Limb (tissue), 2 donors: ENCODE measurements at regions not wholly inside any gene's neighbourhood (a gene's known extent, or its start where the extent isn't known, plus 50 kb on each side); places are given as distances from the start of the nearest gene placed in this dataset.

ENCODE experiments used
- DNase-seq, 2 donors: peaks; one replicate each; pipeline ENCODE4 v3.0.0-alpha.2; 2016; ENCODE audit errors: extremely low spot score in 2 of 2

DNA sequence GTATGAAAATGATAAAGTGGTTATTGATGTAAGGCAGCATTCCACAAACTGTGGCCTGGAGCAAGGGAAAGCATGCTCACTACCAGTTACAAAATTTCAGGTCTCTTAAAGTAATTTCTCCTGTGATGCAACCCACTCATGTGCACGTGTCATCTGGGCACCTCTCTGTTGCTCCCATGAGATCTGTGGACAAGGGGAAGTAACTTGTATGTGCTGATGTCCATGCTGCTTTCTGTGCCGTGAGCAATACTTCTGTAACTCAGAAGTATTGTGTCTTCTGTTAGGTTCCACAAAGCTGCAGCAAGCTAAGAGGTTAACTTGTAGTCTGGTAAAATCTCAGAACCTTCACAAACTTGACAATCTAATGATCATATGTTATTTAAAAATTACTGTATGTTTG lies 930.0 kb upstream of the SLITRK6 start:
- DNase-seq = no peak

DNA sequence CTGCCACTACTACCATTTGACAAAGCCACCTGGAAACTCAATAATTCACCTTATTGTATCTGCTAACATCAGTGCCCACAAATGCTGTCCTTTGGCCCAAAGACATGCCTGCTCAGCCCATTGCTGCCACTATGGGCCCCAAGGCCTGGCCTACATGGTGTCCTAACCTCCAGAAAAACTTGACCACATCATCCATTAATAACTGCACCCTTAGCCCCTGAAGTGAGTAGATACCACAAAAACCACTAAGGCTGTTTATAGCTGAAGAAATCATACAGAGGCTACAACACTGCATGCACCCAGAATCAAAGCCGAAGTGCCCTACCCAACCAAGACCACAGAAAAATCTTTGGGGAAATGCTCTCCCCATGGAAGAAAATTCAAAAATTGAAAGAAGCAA lies 932.8 kb upstream of the SLITRK6 start:
- DNase-seq = no peak

DNA sequence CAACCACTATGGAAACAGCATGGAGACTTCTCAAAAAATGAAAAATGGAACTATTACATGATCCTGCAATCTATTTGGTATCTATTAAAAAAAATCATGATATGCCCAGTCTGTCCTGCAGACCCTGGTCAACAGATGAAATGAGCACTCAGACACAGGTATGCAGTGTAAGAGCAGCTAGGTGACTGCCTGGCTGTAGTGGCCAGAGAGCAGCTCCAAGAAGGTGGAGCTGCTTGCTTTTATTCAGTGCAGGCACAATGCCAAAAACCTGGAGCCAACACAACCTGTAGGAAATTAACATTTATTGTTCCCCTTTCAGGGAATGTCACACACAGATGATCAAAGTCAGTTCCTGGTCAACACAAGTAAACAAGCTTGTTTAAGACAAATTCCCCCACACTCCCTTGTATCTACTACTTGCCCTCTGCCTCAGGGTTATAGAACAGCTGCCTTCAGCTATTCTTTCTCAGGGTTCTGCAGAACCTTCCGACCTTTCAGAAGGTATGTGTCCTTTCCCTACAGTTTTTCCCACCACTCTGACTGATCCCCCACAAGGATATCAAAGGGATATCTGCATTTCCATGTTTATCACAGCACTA lies 933.7 kb upstream of the SLITRK5 start:
- DNase-seq = no peak

DNA sequence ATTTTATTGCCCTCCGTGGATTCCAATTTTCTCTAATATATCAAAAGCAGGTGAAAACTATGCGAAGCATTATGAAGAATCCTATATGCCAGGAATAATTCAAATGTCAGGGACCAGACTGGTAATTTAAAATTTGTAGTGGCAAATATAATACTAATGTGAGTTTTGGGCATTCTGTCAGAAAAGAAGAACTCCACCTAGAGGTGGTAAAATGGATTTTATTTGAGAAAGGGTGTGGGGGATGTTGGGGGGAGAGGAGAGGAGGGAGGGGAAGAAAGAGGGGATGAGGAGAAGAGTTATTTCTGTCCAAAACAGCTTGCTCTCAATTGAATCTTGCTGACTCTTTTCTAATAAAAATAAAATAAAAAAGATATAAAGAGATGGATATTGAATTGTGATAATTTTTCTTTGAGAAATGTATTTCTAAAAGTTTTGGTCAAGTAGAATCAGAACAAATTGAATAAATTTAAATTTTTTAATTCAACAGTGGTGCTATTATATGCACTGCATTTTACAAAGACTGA lies 929.3 kb upstream of the SLITRK5 start:
- no peak for DNase-seq

DNA sequence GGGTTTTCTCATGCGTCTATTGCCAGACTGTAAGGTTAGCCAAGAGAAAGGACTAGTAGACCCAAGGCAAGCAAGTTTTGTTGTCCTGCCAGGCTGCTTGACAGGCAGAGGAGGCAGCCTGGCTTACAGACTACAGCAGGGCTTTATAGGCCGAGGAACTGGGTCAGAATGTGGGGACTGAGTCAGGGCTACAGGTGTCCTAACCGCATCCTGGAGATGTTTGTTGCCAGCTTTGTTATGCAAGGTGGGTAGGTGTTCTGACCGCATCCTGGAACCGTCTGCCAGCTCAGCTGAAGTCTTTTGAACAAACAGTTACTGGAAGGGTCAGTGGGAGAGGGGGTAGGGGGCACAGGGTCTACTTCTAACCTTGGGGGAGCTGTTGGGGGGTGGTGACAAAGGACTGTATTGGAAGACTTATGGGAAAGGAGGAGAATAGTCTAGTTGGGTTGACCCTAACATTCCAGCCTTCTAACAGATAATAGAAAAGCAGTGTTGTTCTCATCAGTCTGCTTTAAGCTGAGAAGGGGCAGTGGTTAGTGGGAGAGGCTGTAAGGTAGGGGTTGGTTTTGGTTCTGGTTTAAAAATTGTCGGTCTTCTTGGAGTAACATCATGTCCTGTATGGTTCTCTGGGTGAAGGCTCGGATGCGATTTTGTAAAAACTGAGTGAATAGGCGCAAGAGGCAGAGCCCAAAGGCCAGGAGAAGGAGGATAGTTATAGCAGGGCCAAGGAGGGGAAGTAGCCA lies 913.8 kb upstream of the SLITRK5 start:
- DNase-seq = no peak

DNA sequence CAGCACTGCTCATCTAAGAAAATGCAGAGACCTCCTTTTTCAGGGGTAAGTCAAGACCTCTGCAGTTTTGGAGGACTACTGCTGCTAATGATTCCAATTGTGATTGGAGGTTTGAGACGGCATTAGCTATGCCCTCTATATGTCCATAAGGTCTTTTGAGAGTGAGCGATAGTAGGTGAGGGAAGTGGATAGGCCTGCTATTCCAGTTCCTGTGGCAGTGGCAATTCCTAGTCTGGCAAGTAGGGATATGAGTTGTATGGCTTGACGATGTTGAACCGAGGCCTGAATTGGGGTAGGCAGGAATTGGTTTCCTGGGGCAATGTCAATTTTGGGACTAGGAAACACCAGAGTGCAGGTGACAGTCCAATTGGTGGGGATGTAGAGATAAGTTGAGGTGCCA lies 913.1 kb upstream of the SLITRK5 start:
- DNase-seq = no peak

DNA sequence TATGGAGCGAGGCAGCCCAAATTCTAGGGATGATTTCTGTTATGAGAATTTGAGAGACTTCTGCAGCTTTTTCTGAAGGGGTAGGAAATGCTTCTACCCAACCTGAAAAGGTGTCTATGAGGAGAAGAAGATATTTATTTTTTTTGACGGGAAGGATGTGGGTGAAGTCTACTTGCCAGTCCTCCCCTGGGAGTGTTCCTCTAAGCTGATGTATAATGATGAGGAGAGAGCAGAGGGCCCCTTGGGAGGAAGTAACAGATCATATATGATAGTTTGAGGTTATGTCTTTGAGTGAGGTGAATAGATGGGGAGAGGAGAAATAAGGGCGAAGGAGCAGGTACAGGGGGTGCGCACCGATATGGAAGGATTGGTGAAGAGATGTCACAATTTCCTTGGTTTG lies 910.6 kb upstream of the SLITRK5 start:
- no peak for DNase-seq

DNA sequence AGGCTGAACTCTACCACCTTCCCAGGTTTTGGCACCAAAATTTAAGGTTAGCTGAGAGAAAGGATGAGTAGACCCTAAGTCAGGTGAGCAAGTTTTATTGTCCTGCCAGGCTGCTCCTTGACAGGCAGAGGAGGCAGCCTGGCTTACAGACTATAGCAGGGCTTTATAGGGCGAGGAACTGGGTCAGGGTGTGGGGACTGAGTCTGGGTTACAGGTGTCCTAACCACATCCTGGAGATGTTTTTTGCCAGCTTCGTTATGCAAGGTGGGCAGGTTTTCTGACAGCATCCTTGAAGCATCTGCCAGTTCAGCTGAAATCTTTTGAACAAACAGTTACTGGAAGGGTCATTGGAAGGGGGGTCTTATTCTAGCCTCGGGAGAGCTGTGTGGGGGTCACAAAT lies 905.7 kb upstream of the SLITRK5 start:
- DNase-seq = no peak

DNA sequence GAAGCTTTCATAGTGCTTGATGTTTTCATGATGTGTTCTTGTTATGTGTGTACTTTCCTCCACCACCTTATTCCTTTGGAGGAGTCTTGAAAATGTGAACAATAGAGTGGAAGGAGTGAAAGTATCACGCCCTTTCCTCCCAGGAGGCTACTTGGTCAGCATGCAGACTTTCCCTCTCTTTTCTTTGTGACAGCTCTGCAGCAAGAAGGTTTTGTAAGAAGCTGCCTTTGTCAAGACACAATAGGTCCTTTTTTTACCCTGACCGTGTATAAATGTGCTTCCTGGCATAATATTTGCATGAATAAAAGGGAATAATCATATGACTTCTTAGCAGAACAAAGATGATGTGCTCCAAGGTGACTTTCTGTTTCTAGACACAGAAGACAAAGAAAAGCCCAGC lies 882.6 kb upstream of the SLITRK5 start:
- no peak for DNase-seq

DNA sequence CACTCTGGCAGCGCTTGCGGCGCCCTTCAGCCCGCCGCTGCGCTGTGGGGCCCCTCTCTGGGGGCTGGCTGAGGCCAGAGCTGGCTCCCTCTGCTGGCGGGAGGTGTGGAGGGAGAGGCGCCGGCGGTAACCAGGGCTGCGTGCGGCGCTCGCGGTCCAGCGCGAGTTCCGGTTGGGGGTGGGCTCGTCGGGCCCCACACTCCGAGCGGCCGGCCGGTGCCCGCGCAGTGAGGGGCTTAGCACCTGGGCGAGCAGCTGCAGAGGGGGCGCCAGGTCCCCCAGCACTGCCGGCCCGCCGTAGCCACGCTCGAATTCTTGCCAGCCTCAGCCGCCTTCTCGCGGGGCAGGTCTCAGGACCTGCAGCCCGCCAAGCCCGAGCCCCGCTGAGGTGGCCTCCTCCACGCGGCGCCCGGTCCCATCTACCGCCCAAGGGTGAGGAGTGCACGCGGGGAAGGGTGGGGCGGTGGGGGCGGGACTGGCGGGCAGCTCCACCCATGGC lies 879.0 kb upstream of the SLITRK5 start:
- DNase-seq = no peak

DNA sequence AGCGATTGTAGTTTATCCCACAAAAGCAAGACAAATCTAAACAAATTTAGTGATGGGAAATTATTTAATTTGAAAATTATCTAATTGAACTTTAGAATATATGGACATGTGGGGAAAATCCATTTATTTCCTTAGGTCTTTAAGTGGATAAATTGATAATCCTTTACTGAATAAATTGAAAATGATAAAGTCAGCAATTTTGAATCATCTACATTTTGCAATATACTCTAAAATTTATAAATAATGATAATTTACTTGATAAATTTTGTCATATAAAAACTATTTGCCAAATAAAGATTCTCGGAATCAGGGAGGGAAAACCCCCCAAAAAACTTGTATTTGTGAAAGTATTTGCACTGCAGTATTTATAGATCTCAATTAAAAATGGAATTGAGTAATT lies 875.3 kb upstream of the SLITRK5 start:
- no peak for DNase-seq

DNA sequence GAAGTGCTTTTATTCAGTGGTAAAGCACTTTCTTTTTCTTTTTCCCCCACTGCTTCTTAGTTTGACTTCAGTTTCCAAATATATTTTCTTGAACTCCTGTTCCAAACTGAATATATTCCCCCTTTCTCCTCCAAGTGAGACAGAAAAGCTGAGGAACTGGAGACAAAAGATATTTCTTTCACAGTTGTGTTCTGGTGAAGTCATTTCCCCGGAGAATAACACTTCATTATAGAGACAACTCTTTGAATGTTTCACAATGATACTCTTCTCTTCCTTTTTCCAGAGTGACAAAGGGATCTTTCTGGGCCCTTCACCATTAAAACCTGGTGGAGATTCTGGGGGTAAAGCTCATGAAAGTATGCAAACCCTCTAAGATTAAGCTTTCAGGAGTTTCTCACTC lies 860.8 kb upstream of the SLITRK5 start:
- no peak for DNase-seq

DNA sequence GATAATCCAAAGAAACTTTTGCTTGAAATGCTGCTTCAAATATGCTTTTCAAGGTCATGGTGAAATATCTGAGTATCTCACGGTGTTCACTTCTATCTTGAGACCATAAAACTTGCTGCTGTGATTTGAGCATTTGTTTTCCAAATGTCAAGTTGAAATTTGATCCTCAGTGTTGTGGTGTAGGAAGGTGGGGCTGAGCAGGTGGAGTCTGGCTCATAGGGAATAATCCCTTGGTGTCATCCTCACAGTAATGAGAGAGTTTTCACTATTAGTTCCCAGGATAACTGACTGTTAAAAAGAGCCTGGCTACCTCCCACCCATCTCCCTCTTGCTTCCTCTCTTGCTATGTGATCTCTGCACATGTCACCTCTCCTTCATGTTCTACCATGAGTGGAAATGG lies 858.0 kb upstream of the SLITRK5 start:
- no peak for DNase-seq

DNA sequence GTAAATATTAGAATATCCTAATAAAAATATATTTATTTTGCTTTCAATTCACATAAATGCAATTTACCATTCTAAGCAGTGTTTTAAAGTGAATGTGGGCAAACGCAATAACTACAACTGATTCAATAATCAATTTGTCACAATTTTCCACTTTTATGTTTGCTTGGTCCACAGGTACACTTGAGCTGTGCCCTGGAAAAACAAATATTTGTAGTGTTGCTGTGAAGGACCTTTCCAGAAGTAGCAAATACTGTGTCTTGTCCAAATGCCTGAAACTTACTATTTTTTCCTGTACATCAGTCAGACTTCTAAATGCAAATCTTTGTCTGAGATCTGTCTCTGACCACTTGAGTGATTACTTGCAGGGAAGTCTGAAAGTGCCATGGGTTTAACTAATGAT lies 845.8 kb upstream of the SLITRK5 start:
- DNase-seq = no peak

DNA sequence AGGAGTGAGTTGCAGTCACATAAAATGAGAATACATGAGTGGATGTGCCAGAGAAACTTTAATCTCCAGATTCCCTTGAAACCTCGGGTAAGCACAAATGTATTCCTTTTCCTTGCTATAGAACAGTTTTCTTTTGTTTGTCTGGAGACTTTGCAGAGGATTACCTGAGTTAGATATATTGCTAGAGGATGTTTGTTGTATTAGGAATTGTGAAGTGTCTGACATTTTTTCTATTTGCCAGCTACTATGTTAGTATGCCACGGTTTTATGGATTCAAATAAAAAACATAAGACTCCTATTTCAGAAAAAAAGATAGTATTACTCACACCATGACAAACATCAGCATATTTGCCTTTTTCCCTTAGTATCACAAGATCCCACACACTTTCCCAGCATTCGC lies 844.9 kb upstream of the SLITRK5 start:
- no peak for DNase-seq

DNA sequence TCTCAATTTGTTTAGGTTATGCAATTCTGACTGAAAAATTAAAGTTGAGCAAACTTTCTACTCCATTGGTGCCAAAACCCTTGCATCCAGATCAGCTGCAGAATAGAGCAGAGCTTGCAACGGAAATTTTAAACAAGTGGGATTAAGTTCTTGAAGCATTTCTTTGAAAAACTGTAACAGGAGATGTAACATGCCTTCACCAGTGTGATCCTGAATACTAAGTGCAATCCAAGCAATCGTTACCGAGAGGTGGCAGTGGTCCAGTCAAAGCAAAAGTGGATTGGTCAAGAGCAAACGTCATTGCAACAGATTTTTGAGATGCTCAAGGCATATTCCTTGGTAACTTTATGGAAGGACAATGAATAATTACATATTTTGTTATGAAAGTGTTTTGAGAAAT lies 841.1 kb upstream of the SLITRK5 start:
- DNase-seq = no peak

DNA sequence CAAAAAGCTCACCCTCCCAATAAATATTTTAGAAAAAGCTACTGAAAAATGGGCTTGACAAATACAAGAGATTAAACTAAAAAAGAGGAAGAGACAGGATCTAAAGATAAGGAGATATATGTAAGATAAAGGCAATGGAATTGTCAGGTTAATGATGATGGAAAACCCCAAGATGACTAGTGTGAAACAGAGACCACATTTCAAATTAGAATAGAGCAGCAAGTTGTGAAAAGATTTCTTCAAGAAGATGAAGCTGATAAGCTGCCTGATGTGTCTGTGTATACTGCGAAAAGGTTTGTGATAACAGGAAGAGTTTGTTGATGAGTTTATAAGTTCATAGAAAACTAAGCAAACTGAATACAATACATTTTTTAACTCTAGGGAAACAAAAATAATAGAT lies 840.1 kb upstream of the SLITRK5 start:
- no peak for DNase-seq

DNA sequence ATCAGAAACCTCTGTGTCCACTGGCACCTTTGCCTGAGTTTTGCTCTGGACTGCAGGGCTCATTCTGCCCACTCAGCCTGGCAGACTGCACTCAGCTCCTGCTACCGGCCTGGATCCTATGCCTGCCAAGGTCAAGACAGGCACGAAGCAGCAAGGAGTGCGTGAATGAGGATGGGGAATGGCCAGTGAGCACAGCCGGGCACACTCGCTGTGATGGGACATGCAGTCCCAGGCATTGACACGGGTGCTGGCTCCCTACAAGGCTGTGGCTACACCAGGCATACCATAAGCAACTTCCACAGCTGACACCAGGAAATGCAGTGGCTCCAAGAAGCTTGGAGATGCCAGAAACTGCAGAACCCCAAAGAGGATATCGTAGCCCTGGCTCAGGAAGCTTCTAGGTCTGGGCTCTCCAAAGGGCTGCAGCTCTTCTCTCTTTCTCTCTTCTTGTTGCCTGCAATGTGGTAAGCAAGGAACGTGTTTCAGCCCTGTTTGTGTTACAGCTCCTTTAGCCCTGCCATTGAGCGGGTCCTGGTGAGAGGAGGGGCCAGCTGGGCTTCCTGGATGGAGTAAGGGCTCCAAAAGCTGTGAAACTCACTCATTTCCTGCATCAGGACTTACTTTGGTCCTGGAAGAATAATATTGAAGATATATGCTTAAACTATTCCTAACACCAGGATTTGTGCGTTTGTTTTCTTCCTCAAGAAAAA lies 832.6 kb upstream of the SLITRK5 start:
- DNase-seq = no peak

DNA sequence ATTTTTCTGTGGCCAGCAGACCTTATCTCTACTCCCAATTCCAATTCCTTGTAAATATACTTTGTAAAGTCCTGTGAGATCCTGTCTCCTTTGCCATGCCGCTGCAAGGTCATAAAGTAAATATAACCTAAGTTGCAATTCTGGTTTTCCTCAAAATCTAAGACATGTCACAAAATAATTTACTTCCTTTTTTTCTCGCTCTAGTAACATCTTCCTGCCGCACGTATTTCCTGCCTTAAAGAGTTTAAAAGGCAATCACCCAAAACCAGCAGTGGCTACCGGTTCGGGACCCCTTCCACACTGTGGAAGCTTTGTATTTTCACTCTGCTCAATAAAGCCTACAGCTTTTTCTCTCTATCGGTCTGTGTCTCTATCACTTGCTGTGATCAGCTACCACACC lies 832.0 kb upstream of the SLITRK5 start:
- DNase-seq = no peak

DNA sequence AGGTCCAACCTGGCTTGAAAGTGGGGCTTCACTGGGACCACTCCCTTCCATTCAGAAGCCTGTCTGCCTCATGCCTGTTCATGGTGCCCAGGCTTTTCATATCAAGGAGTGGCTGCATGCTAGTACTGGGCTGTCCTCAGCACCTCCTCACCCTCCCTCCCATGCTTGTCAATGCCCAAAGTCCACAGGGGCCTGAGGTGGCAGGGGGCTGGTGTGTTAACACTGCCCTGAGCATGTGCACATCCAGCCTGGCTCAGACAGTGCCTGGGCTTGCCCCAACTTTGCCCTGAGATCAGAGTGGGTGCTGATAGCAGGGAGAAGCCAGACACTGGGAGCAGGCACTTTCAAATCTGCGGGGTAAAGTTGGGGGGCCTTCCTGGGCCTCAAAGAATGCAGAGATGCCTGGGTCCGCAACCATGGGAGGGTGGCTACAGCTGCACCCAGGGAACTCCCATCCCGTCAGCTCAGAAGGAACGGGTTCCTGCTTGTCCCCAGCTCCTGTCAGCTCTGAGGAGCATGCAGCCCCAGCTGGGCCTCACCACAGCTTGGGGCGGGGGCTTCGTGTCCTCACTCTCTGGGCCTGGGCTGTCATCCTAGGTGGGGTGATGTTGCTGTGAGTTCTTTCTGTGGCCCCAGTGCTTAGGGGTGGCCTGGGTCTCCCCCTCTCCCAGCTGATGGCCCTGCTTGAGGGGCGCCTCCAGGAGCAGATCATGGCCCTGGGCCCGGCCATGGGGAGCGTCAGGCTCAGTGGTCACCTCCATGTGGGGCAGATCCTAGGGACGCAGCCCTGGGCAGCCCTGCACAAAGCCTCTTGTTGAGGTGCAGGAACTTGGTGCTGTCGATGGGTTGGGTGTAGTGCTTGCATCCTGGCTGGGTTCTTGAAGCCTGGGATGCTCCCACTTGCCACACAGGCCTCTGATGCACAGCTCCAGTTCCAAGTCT lies 830.6 kb upstream of the SLITRK5 start:
- no peak for DNase-seq

DNA sequence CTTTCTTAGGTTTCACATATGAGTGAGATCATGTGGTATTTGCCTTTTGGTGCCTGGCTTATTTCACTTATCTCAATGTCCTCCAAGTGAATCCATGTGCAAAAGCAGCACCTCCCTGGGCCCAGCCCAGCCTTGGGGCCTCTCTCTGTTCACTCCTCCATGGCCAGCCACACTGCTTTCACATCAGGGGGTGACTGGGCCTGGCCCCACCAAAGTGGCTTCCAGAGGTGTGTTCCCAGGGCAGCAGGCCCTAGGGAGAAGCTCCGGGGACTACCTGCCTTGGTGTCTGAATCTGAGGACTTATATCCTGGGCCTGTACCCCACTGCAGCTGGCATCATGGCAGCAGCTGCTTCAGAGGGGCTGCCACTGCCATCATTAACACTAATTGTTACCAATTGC lies 829.9 kb upstream of the SLITRK5 start:
- DNase-seq = no peak
